Endodermal cell (in vitro differentiated cells): ENCODE measurements at regions not wholly inside any gene's neighbourhood (a gene's known extent, or its start where the extent isn't known, plus 50 kb on each side); places are given as distances from the start of the nearest gene placed in this dataset.

ENCODE experiments used
- DNase-seq: peaks from one replicate; pipeline ENCODE4 v3.0.0-alpha.2; 2017
- H3K27ac ChIP-seq: 2 replicates; pipeline ENCODE4 v1.5.1; 2013; ENCODE audit warnings: mild to moderate bottlenecking, low read depth, low read length, moderate library complexity
- H3K27me3 ChIP-seq: 2 replicates; pipeline ENCODE4 v1.6.1; 2013; ENCODE audit warnings: mild to moderate bottlenecking, low read length, moderate library complexity; ENCODE audit not compliant: insufficient read depth, control insufficient read depth, poor library complexity, severe bottlenecking
- H3K36me3 ChIP-seq: 2 replicates; pipeline ENCODE4 v1.7.0; 2013; ENCODE audit warnings: mild to moderate bottlenecking, low read length, moderate library complexity; ENCODE audit not compliant: control insufficient read depth, insufficient read depth
- H3K4me1 ChIP-seq: one replicate; pipeline ENCODE4 v1.7.0; 2013; ENCODE audit warnings: low read length; ENCODE audit not compliant: control insufficient read depth, insufficient read depth
- H3K4me3 ChIP-seq: 2 replicates; pipeline ENCODE4 v1.5.1; 2013; ENCODE audit warnings: mild to moderate bottlenecking, low read length, moderate library complexity
- H3K9ac ChIP-seq: 2 replicates; pipeline ENCODE4 v1.6.1; 2013; ENCODE audit warnings: mild to moderate bottlenecking, low read length, moderate library complexity; ENCODE audit not compliant: poor library complexity, severe bottlenecking; ENCODE audit errors: extremely low read depth
- H3K9me3 ChIP-seq: 2 replicates; pipeline ENCODE4 v1.6.1; 2013; ENCODE audit warnings: mild to moderate bottlenecking, low read length, moderate library complexity; ENCODE audit not compliant: control insufficient read depth
- H3K27ac Mint-ChIP-seq: 2 replicates; pipeline ENCODE4 v1.8.0; 2020; ENCODE audit warnings: mixed read lengths
- H3K27me3 Mint-ChIP-seq: 2 replicates; pipeline ENCODE4 v1.8.0; 2021; ENCODE audit warnings: mild to moderate bottlenecking, mixed read lengths; ENCODE audit not compliant: insufficient read depth
- H3K36me3 Mint-ChIP-seq: 2 replicates; pipeline ENCODE4 v1.8.0; 2020; ENCODE audit warnings: low read depth, mixed read lengths
- H3K4me1 Mint-ChIP-seq: 2 replicates; pipeline ENCODE4 v1.8.0; 2020; ENCODE audit warnings: mixed read lengths
- H3K4me3 Mint-ChIP-seq: 2 replicates; pipeline ENCODE4 v1.8.0; 2020; ENCODE audit warnings: mild to moderate bottlenecking, moderate library complexity, mixed read lengths
- H3K9me3 Mint-ChIP-seq: 2 replicates; pipeline ENCODE4 v1.8.0; 2020; ENCODE audit warnings: mild to moderate bottlenecking, mixed read lengths
- WGBS, 2 experiments: methylation state at CpG; one replicate each; pipeline versions ENCODE4 v1.1.5 to v1.1.7; 2013; ENCODE audit warnings: missing lambda C conversion rate in 2 of 2, mixed read lengths in 1 of 2; ENCODE audit not compliant: insufficient coverage in 1 of 2, insufficient read length in 1 of 2; 5-methylcytosine and 5-hydroxymethylcytosine counted together
- TF ChIP-seq, protein P1 (sequence below): fragments of 200-600 bp; sonication (generic); conservative IDR thresholded peaks from 2 replicates; pipeline ENCODE4 v1.5.0; 2021; ENCODE audit warnings: antibody characterized with exemption, mild to moderate bottlenecking

GRCh38 chr7:109282726-109283125 is 713.1 kb downstream of the DNAJB9 start:
- H3K27me3 ChIP-seq, result no peaks in the 10 kb centered on the region
- no peaks in the 10 kb centered on the region for H3K4me1 ChIP-seq
- Mint-ChIP-seq H3K27me3 (no peaks in the 10 kb centered on the region), H3K36me3 (peaks cover 3% of the 10 kb centered on the region), H3K4me1 (no peaks in the 10 kb centered on the region), H3K9me3 (peaks cover 8% of the 10 kb centered on the region), H3K27ac (no peak overlapping the region), H3K4me3 (no peak overlapping the region)
- H3K9ac ChIP-seq, result no peak overlapping the region
- TF ChIP-seq, protein P1, sequence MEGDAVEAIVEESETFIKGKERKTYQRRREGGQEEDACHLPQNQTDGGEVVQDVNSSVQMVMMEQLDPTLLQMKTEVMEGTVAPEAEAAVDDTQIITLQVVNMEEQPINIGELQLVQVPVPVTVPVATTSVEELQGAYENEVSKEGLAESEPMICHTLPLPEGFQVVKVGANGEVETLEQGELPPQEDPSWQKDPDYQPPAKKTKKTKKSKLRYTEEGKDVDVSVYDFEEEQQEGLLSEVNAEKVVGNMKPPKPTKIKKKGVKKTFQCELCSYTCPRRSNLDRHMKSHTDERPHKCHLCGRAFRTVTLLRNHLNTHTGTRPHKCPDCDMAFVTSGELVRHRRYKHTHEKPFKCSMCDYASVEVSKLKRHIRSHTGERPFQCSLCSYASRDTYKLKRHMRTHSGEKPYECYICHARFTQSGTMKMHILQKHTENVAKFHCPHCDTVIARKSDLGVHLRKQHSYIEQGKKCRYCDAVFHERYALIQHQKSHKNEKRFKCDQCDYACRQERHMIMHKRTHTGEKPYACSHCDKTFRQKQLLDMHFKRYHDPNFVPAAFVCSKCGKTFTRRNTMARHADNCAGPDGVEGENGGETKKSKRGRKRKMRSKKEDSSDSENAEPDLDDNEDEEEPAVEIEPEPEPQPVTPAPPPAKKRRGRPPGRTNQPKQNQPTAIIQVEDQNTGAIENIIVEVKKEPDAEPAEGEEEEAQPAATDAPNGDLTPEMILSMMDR, result no peak
- peaks cover 6% of the 10 kb centered on the region for H3K9me3 ChIP-seq
- H3K4me3 ChIP-seq, result no peak overlapping the region
- no peaks in the 10 kb centered on the region for H3K36me3 ChIP-seq
- no peak overlapping the region for H3K27ac ChIP-seq
- no peak for DNase-seq

DNA sequence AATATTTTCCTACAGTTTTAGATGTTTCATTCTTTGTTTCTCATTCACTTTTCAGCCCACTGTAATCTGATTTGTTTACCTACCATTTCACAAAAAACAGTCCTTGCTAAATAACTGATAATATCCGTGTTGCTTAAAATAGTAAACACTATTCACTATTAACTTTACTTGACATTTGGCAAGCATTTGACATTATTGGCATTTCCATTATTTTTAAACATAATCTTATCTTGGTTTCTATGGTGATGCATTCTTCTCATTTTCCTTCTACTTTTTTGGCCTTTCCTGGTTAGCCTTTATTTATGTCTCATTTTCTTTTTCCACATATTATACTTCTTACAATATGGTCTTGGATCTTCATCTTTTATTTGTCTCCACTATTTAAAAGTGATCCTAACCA is 715.3 kb downstream of the DNAJB9 start:
- Mint-ChIP-seq H3K36me3 (peaks cover 3% of the 10 kb centered on the region), H3K9me3 (peaks cover 8% of the 10 kb centered on the region), H3K4me1 (no peaks in the 10 kb centered on the region), H3K27me3 (no peaks in the 10 kb centered on the region), H3K4me3 (no peak overlapping the region), H3K27ac (no peak overlapping the region)
- no peaks in the 10 kb centered on the region for H3K27me3 ChIP-seq
- H3K4me1 ChIP-seq, result no peaks in the 10 kb centered on the region
- peaks cover 6% of the 10 kb centered on the region for H3K9me3 ChIP-seq
- no peak overlapping the region for H3K4me3 ChIP-seq
- H3K27ac ChIP-seq, result no peak overlapping the region
- WGBS, 2 experiments, result 93 to 100% methylated on average over 1 of the region's 1 CpG
- no peak overlapping the region for H3K9ac ChIP-seq
- TF ChIP-seq, protein P1, result no peak
- no peaks in the 10 kb centered on the region for H3K36me3 ChIP-seq
- no peak for DNase-seq

DNA sequence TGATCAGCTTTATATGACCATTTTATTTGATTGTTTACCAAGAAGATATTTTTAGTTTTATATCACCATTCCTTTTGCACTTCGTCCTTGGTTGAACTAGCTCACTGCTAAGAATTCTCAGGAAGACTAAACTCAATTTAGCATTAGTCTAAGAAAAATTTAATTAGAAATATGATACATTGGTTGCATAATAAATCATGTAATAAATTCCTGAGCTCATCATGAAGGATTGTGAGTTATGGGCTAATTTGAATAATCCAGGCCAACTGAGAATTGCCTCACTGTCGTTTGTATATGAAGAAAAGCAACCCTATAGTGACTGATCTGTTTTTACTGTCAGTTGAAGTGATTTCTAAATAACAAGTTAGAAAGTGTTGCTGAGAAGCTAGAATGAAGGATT is 725.5 kb downstream of the DNAJB9 start:
- H3K27ac ChIP-seq, result no peak overlapping the region

More for the DNA sequence above, 725.5 kb downstream of the DNAJB9 start:
- TF ChIP-seq, protein P1, result no peak
- no peaks in the 10 kb centered on the region for H3K36me3 ChIP-seq
- 75 to 86% methylated on average over 1 of the region's 2 CpGs for WGBS, 2 experiments
- no peaks in the 10 kb centered on the region for H3K9me3 ChIP-seq
- Mint-ChIP-seq H3K4me1 (no peaks in the 10 kb centered on the region), H3K36me3 (no peaks in the 10 kb centered on the region), H3K27ac (no peak overlapping the region), H3K4me3 (no peak overlapping the region), H3K27me3 (no peaks in the 10 kb centered on the region), H3K9me3 (no peaks in the 10 kb centered on the region)
- no peaks in the 10 kb centered on the region for H3K27me3 ChIP-seq
- no peak for DNase-seq
- no peaks in the 10 kb centered on the region for H3K4me1 ChIP-seq
- no peak overlapping the region for H3K4me3 ChIP-seq
- H3K9ac ChIP-seq, result no peak overlapping the region
